HG03045 (cell line): ENCODE measurements at regions not wholly inside any gene's neighbourhood (a gene's known extent, or its start where the extent isn't known, plus 50 kb on each side); places are given as distances from the start of the nearest gene placed in this dataset.

Source experiments
- ATAC-seq: cut with Tn5 transposase; IDR thresholded peaks from one replicate; pipeline ENCODE4 v1.9.1; 2021; ENCODE audit warnings: mild to moderate bottlenecking, moderate library complexity; ENCODE audit not compliant: unreplicated experiment

DNA sequence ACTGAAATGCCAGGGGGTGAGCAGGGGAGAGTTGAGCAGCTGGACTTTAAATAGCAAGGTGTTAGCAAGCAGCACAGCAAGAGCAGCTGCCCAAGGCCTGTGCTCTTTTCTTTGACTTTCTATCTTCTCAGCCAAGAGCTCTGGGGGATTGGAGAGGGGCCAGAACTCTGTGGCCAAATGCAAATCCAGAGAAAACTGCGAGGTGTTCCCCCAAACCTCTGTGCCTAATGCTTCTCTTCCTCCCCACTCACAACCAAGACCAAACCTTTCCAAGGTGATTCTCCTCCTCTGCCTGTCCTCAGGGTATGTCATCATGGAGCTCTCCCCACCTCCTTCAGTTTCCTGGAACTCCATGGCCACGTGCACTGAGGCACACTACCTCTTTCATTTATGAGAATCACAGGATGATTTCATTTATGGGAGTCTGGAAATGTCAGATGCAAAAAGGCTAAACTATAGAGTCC, 118.7 kb upstream of the WWC1 start:
- no peak for ATAC-seq

- ATAC-seq: peak; percentile 55
Observed at GRCh38 chr5:168174376-168174775, 117.1 kb upstream of the WWC1 start.

DNA sequence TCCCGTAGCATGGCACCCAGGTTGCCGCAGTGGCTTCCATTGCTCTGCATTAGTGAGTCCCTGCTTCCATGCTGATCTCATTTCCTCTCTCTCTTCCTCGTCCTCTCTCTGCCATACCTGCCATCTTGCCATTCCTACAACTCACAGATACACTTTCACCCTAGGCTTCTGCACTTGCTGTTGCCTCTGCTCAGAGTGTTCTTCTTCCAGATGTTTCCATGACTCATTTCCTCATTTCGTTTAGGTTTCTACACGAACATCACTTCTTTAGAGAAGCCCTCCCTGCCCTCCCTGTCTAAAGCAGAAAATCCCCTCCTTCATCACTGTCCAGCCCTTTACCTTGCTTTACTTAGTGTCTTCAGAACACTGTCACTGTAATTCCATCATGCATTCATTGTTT, 115.2 kb upstream of the WWC1 start:
- ATAC-seq: no peak

- no peak for ATAC-seq
Observed at GRCh38 chr5:168176941-168177340, 114.5 kb upstream of the WWC1 start.

GRCh38 chr5:168177831-168178450, 113.5 kb upstream of the WWC1 start:
- ATAC-seq: no peak

GRCh38 chr5:168179192-168179593, 112.3 kb upstream of the WWC1 start:
- ATAC-seq: no peak

- ATAC-seq: no peak
Observed at GRCh38 chr5:168182269-168182668, 109.2 kb upstream of the WWC1 start.

DNA sequence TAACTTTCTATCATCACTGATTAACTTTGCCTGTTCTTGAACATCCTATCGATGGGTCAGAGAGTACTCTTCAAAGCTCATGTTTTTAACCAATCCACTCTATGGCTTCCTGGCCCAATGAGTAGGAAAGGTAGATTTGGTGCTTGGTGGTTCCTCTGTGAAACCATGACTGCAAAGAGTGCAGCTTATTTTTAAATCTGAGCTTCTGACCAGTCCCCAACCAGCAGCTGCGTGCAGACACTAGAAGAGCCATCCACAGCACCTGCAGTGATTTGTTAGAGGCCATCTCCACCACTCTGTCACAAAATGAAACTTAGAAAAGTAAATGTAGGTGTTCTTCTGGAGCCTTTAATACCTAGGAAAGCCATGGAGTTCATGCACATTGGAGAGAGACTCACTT, 107.3 kb upstream of the WWC1 start:
- no peak for ATAC-seq

GRCh38 chr5:168186289-168187074, 105.0 kb upstream of the WWC1 start:
- no peak for ATAC-seq

- ATAC-seq: no peak
Observed at GRCh38 chr5:168187614-168188013, 103.8 kb upstream of the WWC1 start.

- ATAC-seq: no peak
Observed at GRCh38 chr5:168188182-168188581, 103.3 kb upstream of the WWC1 start.

DNA sequence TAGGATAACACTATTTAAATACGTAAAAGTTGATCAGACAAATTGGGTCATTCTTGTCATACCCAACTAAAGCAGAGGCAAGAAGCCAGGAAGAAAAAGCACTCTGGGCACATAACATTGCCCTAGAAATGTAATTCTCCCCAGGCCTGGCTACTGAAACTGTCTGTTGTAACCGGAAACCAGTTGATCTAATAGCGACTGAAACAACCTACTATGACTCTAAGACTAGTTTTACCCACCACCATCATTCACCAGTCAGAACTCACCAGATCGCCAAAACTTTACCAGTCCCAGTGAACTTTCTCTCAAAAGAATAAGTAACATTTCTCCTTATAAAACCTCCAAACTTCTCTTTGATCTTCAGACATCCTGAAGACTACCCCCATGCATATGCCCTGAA, 99.3 kb upstream of the WWC1 start:
- ATAC-seq: no peak

DNA sequence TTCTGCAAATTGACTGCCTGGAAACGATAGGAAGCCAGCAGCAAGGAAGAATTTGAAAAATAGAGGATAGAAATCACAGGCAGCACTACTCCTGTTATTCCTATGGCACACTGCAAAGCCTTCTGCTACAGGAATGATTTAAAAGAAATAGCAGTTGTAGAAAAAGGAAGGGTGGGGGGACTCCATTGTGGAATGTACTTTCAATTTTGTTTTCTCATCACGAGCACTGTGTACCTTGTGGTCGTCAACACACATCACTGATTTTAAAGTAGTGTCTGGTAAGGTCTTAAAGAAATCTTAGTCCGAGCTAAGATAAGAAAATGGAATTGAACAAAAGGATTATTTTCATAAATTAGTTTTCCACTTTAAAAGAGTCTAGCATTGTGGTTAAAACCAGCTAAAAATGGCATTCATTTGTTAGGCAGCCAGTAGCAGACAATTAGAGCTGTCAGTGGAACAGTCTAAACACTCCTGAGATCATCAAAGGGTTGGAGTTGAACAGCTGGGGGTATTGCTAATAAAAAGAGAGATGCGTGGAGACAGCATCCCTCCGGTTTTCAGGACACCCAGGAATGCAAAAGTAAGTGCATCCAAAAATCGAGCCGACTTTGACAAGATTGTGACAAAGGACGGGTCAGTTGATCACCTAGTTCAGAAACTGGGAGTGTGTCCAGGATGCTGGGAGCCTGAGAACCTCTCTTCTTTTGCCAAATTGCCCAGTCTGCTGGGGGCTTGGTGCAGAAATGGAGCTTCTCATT, 97.8 kb upstream of the WWC1 start:
- ATAC-seq: no peak

DNA sequence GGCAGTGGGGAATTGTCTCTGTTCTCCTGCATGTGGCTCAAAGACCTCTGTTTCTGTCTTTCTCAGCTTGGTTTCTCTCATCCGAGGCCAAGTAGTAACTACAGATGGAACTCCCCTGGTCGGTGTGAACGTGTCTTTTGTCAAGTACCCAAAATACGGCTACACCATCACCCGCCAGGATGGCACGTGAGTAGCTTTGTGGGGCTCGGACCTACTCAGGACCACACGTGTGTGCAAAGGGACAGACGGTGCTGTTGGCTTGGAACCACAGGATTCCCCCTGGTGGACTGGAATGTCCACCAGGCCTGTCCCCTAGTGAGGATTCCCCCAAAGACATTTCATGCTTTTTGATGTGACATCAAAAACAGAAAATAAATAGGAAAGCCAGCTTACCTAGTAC, 96.3 kb upstream of the WWC1 start:
- ATAC-seq: no peak

DNA sequence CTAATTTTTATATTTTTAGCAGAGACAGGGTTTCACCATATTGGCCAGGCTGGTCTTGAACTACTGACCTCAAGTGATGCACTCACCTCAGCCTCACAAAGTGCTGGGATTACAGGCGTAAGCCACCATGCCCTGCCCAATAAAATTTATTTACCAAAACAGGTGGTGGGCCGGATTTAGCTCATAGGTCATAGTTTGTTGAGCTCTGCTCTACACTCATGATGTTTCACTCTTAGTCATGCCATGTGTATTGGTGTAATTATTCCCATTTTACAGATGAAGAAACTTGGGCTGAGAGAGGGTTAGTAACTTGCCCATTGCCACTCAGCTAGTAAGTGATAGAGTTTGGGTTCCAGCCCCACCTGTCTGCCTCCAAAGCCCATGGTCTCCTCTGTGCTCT, 93.1 kb upstream of the WWC1 start:
- no peak for ATAC-seq

- no peak for ATAC-seq
Observed at GRCh38 chr5:168202996-168203395, 88.4 kb upstream of the WWC1 start.

DNA sequence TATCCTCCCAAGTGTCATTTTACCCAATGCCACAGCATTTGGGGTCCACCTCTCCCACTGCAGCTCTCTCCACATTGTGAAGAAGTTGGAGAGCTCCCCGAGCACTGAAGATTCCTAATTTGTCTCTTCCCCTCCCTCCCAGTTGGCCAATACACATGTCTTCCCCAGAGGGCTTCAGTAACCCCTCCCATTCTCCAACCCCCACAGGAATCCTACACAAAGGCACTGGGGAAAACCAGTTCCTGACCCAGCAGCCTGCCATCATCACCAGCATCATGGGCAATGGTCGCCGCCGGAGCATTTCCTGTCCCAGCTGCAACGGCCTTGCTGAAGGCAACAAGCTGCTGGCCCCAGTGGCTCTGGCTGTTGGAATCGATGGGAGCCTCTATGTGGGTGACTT, 87.3 kb upstream of the WWC1 start:
- ATAC-seq: no peak

- ATAC-seq: no peak
Observed at GRCh38 chr5:168207450-168208029, 83.9 kb upstream of the WWC1 start.

DNA sequence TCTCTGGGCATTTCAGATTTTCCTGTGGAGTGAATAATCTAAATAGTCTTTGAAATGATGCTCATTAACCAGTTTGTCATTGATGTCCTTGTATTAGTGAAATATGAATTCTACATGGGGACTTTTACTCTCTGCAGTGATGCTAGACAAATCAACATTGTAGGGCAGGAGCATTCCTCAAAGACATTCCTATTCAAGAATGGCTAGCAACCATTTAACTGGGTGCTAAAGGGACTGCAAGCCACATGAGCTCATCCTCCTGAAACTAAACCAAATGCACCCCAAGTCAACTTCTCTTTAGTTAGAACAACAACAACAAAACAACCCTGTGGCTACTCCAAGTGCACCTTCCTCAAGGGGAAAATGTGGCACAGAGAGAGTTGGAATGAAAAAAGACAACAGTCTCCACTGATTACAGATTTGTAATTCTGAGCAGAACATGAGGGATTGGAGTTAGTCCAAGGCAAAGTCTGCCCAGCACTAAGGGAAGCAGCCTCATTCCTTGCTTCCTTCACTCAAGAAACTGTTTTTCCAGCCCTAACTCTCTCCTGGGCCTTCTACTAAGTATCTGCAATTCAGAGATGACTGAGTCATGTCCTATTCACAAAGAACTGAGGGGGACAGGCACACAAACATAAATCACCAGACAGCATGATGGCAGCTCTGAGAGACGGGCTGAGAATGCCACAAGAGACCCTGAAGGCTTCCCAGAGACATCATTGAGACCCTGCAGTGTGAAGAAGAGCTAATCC, 82.0 kb upstream of the WWC1 start:
- no peak for ATAC-seq

GRCh38 chr5:168209997-168210396, 81.4 kb upstream of the WWC1 start:
- ATAC-seq: no peak

DNA sequence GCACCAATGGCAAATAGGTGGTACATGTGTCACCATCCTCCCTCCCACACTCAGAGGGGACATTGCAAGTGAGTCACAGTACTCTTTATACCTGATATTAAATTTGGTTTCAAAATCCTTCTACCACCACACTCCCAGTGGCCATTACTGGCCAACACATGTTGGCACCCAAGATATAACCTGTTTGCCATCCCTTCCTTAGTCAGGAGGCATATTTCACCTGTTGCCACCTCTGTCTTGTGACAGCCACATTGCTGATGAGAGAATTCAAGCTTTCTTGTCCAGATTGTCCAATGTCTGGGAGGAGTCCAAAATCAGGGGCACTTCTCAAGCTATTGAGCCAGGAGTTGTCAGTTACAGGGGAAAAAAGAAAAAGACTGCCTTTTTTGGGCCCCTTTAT, 80.2 kb upstream of the WWC1 start:
- ATAC-seq: no peak
